ENCODE measurements at regions not wholly inside any gene's neighbourhood (a gene's known extent, or its start where the extent isn't known, plus 50 kb on each side); places are given as distances from the start of the nearest gene placed in this dataset.

- dilution Hi-C loops (cut with MboI; ENCODE audit: extremely low pct_ligation_motif_present, low sequenced_read_pairs): loop anchor here (25.0 kb wide), 1 partner anchor 427 kb away; no protein-coding TSS in a partner anchor
- Histone ChIP-seq H3K27me3 (ENCODE audit: control insufficient read depth, extremely low read depth, insufficient read depth, low read length) (no peaks in the 10 kb centered on the region), H3K79me2 (ENCODE audit: control insufficient read depth, insufficient read depth, low read length) (no peaks in the 10 kb centered on the region), H3K36me3 (ENCODE audit: control insufficient read depth in 2 of 2, extremely low read depth in 1 of 2, insufficient read depth in 2 of 2, low read length in 2 of 2) (no peaks in the 10 kb centered on the region), H3K4me3 (ENCODE audit: control insufficient read depth in 2 of 3, extremely low read depth in 1 of 3, insufficient read depth in 2 of 3, low read depth in 1 of 3, low read length in 3 of 3) (no peak overlapping the region), H2AFZ (ENCODE audit: control insufficient read depth, low read length) (no peak overlapping the region), H4K20me1 (ENCODE audit: control insufficient read depth, extremely low read depth, insufficient read depth, low read length) (no peaks in the 10 kb centered on the region), H3K4me2 (ENCODE audit: control insufficient read depth, extremely low read depth, insufficient read depth, low read depth, low read length) (peak overlapping the region; percentile 53), H3K9me1 (ENCODE audit: control insufficient read depth, extremely low read depth, insufficient read depth, low read length) (no peaks in the 10 kb centered on the region), H3K4me1 (ENCODE audit: control insufficient read depth, extremely low read depth, insufficient read depth, low read length) (no peaks in the 10 kb centered on the region), H3K9me3 (ENCODE audit: control insufficient read depth, low read depth, low read length) (no peaks in the 10 kb centered on the region), H3K27ac (ENCODE audit: control insufficient read depth, insufficient read depth, low read length) (no peak overlapping the region), H3K9ac (ENCODE audit: control insufficient read depth, extremely low read depth, insufficient read depth, low read length) (no peak overlapping the region)
- FAIRE-seq (peak; percentile 87), DNase-seq (ENCODE audit: low read depth, low spot score) (peak; percentile 61)
- TF ChIP-seq CTCF (optimal IDR thresholded peaks at IDR 0.05 in 1 of 3, IDR thresholded peaks at IDR 0.05 in 1 of 3, conservative IDR thresholded peaks at IDR 0.05 in 1 of 3; ENCODE audit: extremely low read depth in 1 of 3, insufficient read depth in 2 of 3, low read length in 3 of 3) (peak; percentile 68 to 75 (median 74)), EZH2 (IDR thresholded peaks at IDR 0.05; ENCODE audit: low read length) (no peak)
These were observed 258.1 kb downstream of the TBL1XR1 start for GRCh38 chr3:176939022-176939817.

GRCh38 chr3:176937994-176938393 is 259.3 kb downstream of the TBL1XR1 start:
- dilution Hi-C loops (cut with MboI; ENCODE audit: extremely low pct_ligation_motif_present, low sequenced_read_pairs): loop anchor here (25.0 kb wide), 1 partner anchor 426 kb away; no protein-coding TSS in a partner anchor
- no peak for TF ChIP-seq CTCF (optimal IDR thresholded peaks at IDR 0.05 in 1 of 3, IDR thresholded peaks at IDR 0.05 in 1 of 3, conservative IDR thresholded peaks at IDR 0.05 in 1 of 3; ENCODE audit: extremely low read depth in 1 of 3, insufficient read depth in 2 of 3, low read length in 3 of 3)
- TF ChIP-seq EZH2 (IDR thresholded peaks at IDR 0.05; ENCODE audit: low read length): no peak
- Histone ChIP-seq H3K9ac (ENCODE audit: control insufficient read depth, extremely low read depth, insufficient read depth, low read length) (no peak overlapping the region), H3K4me3 (ENCODE audit: control insufficient read depth in 2 of 3, extremely low read depth in 1 of 3, insufficient read depth in 2 of 3, low read depth in 1 of 3, low read length in 3 of 3) (no peak overlapping the region), H2AFZ (ENCODE audit: control insufficient read depth, low read length) (no peak overlapping the region), H3K27me3 (ENCODE audit: control insufficient read depth, extremely low read depth, insufficient read depth, low read length) (no peaks in the 10 kb centered on the region), H3K36me3 (ENCODE audit: control insufficient read depth in 2 of 2, extremely low read depth in 1 of 2, insufficient read depth in 2 of 2, low read length in 2 of 2) (no peaks in the 10 kb centered on the region), H3K4me2 (ENCODE audit: control insufficient read depth, extremely low read depth, insufficient read depth, low read depth, low read length) (no peak overlapping the region), H3K9me1 (ENCODE audit: control insufficient read depth, extremely low read depth, insufficient read depth, low read length) (no peaks in the 10 kb centered on the region), H3K27ac (ENCODE audit: control insufficient read depth, insufficient read depth, low read length) (no peak overlapping the region), H4K20me1 (ENCODE audit: control insufficient read depth, extremely low read depth, insufficient read depth, low read length) (no peaks in the 10 kb centered on the region), H3K4me1 (ENCODE audit: control insufficient read depth, extremely low read depth, insufficient read depth, low read length) (no peaks in the 10 kb centered on the region), H3K9me3 (ENCODE audit: control insufficient read depth, low read depth, low read length) (no peaks in the 10 kb centered on the region), H3K79me2 (ENCODE audit: control insufficient read depth, insufficient read depth, low read length) (no peaks in the 10 kb centered on the region)
- DNase-seq (ENCODE audit: low read depth, low spot score) (no peak), FAIRE-seq (no peak)
